ENCODE measurements at regions not wholly inside any gene's neighbourhood (a gene's known extent, or its start where the extent isn't known, plus 50 kb on each side); places are given as distances from the start of the nearest gene placed in this dataset.

DNA sequence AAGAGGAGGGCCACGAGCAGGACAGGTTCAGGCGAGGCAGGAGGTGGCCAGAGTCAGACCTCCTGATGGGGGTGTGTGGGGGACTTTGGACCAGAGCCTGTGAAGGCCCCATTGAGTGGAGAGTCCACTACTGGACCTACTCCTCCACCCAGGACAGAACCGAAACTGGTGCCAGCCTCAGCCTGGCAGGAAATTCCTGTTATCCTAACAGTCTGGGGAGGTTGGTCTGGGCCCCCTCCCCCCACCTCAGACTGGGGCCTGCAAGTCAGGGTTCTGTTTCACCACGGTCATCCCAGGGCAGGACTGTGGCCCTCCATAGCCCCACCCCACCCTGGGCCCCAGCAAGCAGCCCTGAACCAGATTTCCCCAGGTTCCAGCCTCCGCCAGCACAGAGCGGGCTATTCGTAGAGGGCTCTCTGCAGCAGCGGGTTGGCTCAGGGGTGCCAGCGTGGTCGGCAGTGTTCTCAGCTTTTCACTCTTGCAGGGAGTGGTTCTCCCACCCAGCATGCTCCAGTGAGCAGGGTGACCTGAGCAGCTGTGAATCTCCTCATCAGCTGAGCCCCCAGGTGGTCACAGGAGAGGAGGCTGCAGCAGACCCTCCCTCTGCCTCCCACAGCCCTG is 217.3 kb downstream of the TBC1D2B start:
- TF ChIP-seq POLR2A (IDR thresholded peaks at IDR 0.05): no peak
- TF ChIP-seq EP300 (IDR thresholded peaks at IDR 0.05): no peak
- TF ChIP-seq, protein P1, sequence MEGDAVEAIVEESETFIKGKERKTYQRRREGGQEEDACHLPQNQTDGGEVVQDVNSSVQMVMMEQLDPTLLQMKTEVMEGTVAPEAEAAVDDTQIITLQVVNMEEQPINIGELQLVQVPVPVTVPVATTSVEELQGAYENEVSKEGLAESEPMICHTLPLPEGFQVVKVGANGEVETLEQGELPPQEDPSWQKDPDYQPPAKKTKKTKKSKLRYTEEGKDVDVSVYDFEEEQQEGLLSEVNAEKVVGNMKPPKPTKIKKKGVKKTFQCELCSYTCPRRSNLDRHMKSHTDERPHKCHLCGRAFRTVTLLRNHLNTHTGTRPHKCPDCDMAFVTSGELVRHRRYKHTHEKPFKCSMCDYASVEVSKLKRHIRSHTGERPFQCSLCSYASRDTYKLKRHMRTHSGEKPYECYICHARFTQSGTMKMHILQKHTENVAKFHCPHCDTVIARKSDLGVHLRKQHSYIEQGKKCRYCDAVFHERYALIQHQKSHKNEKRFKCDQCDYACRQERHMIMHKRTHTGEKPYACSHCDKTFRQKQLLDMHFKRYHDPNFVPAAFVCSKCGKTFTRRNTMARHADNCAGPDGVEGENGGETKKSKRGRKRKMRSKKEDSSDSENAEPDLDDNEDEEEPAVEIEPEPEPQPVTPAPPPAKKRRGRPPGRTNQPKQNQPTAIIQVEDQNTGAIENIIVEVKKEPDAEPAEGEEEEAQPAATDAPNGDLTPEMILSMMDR (IDR thresholded peaks at IDR 0.05): no peak
- H3K36me3 ChIP-seq: no peaks in the 10 kb centered on the region
- no peak overlapping the region for H3K27ac ChIP-seq
- H3K9me3 ChIP-seq: no peaks in the 10 kb centered on the region
- DNase-seq (ENCODE audit: low spot score in 2 of 2): no peak
- 76 to 85% methylated on average over 6 to 7 of the region's 10 CpGs for WGBS, 2 donors
- H3K4me3 ChIP-seq: no peak overlapping the region
- no peaks in the 10 kb centered on the region for H3K4me1 ChIP-seq
- H3K27me3 ChIP-seq: no peaks in the 10 kb centered on the region

DNA sequence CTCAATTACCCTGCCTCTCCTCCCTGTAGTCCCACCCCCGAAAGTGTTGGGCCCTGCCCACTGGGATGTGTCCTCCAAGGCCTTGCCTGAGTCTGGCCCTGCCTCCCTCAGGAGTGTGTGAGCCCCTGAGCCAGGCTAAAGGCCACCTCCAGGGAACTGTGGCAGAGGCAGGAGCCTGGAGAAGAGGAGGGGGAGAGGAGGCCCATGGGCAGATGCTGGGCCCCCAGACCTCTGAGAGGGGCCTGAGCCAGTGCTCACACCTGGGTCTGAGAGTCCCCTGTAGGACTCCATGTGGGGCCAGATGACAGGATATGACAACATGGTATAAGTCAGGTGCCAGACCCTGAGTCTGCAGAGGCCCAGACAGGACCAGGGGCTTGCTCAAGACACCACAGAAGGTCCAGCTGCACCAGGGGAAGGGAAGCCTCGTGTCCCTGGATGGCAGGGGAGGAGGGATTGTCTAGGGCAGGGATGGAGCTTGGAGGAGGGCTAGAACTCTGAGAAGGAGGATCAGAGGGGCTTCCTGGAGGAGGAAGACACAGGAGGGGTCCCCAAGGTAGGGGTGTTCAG is 217.9 kb downstream of the TBC1D2B start:
- no peaks in the 10 kb centered on the region for H3K27me3 ChIP-seq
- no peak overlapping the region for H3K27ac ChIP-seq
- H3K36me3 ChIP-seq: no peaks in the 10 kb centered on the region
- no peaks in the 10 kb centered on the region for H3K9me3 ChIP-seq
- TF ChIP-seq EP300 (IDR thresholded peaks at IDR 0.05): no peak
- TF ChIP-seq POLR2A (IDR thresholded peaks at IDR 0.05): no peak
- TF ChIP-seq, protein P1 (IDR thresholded peaks at IDR 0.05): no peak
- no peaks in the 10 kb centered on the region for H3K4me1 ChIP-seq
- H3K4me3 ChIP-seq: no peak overlapping the region
- DNase-seq (ENCODE audit: low spot score in 2 of 2): no peak
- 65 to 91% methylated on average over 2 of the region's 2 CpGs for WGBS, 2 donors

DNA sequence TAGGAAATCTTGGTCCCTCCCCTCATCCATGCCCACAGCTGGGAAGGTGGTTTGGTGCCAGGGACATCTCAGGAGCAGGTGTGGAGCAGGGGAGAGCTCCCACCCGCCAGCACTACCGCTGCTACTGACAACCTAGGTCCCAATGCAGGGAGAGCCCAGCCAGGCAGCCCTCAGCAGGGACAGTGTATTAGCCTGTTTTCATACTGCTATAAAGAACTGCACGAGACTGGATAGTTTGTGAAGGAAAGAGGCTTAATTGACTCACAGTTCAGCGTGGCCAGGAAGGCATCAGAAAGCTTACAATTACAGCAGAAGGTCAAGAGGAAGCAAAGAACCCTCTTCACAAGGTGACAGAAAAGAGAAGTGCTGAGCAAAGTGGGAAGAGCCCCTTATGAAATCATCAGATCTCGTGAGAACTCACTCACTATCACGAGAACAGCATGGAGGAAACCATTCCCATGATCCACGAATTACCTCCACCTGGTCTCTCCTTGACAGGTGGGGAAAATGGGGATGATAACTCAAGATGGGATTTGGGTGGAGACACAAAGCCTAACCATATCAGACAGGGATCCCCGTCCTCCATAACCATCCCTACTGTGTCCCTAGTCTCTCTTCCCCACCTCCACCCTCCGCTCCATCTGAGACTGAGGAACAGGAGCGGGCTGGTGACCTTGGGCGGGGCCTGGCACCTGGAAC is 218.6 kb downstream of the TBC1D2B start:
- TF ChIP-seq, protein P1 (IDR thresholded peaks at IDR 0.05): no peak
- no peak for TF ChIP-seq POLR2A (IDR thresholded peaks at IDR 0.05)
- TF ChIP-seq EP300 (IDR thresholded peaks at IDR 0.05): no peak
- Histone ChIP-seq H3K4me1 (no peaks in the 10 kb centered on the region), H3K9me3 (no peaks in the 10 kb centered on the region), H3K36me3 (no peaks in the 10 kb centered on the region), H3K4me3 (no peak overlapping the region), H3K27me3 (no peaks in the 10 kb centered on the region), H3K27ac (no peak overlapping the region)
- 76 to 79% methylated on average over 11 of the region's 11 CpGs for WGBS, 2 donors
- no peak for DNase-seq (ENCODE audit: low spot score in 2 of 2)

DNA sequence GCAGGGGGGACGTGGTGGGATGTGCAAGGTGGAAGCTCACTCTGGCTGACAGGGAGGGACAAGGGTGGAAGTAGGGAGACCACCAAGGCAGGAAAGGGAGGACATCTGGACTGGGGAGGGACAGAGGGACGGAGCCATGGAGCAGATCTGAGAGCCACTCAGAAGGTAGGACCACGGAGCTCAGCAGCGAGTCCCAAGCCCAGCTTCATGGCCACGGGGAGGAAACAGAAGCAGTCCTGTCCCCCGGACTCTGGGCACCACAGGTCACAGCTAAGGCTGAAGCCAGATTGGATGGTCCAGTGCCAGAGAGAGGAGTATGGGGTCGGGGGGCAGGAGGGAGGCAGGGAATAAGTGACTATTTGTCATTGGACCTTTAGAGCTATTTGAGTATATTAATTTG is 220.1 kb downstream of the TBC1D2B start:
- Histone ChIP-seq H3K4me3 (no peak overlapping the region), H3K9me3 (no peaks in the 10 kb centered on the region), H3K27me3 (peaks cover 0 to 1% of the 10 kb centered on the region in 2 donors), H3K27ac (no peak overlapping the region), H3K36me3 (no peaks in the 10 kb centered on the region), H3K4me1 (peaks cover 0 to 3% (median 0%) of the 10 kb centered on the region in 4 donors)
- no peak for DNase-seq (ENCODE audit: low spot score in 2 of 2)
- TF ChIP-seq, protein P1 (IDR thresholded peaks at IDR 0.05): no peak
- TF ChIP-seq EP300 (IDR thresholded peaks at IDR 0.05): no peak
- TF ChIP-seq POLR2A (IDR thresholded peaks at IDR 0.05): no peak
- 54 to 58% methylated on average over 7 of the region's 7 CpGs for WGBS, 2 donors

DNA sequence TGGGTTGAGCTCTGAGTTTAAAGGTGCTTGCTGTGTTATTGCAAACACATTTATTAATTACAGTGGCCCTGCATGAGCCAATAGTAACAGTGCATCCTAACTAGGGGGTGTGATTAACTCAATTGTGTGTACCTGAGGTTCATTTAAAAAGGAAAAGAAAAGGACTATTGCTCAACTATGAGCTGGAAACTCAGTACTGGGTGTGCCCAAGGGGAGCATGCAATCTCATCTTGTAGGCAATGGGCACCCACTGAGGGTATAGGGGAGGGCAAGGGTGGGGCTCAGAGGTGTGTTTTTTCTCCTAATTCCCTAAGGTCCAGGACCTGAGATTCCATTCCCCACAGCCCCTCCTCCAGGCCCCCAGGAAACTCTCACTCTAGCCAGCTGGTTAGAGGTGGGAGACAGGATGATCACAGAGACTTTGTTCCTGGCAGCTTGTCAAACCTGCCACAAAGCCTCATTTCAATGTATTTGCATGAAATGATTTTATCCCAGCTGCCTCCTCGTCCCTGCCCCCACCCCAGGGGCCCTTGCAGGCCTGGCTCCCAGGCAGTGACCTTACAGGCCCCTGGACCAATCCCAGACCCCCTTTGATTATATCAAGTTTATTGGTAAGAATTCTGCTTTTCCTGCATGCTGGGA is 220.7 kb downstream of the TBC1D2B start:
- H3K27ac ChIP-seq: no peak overlapping the region
- H3K27me3 ChIP-seq: peaks cover 0 to 7% of the 10 kb centered on the region in 2 donors
- H3K36me3 ChIP-seq: no peaks in the 10 kb centered on the region
- WGBS, 2 donors: 41 to 42% methylated on average over 1 of the region's 1 CpG
- peaks cover 0 to 6% (median 0%) of the 10 kb centered on the region in 4 donors for H3K4me1 ChIP-seq
- peaks cover 0 to 3% (median 0%) of the 10 kb centered on the region in 4 donors for H3K9me3 ChIP-seq
- TF ChIP-seq, protein P1 (IDR thresholded peaks at IDR 0.05): no peak
- TF ChIP-seq EP300 (IDR thresholded peaks at IDR 0.05): no peak
- TF ChIP-seq POLR2A (IDR thresholded peaks at IDR 0.05): no peak
- no peak overlapping the region for H3K4me3 ChIP-seq
- DNase-seq (ENCODE audit: low spot score in 2 of 2): no peak

All from tibial nerve (tissue), 4 donors.